ENCODE measurements at regions not wholly inside any gene's neighbourhood (a gene's known extent, or its start where the extent isn't known, plus 50 kb on each side); places are given as distances from the start of the nearest gene placed in this dataset.

DNA sequence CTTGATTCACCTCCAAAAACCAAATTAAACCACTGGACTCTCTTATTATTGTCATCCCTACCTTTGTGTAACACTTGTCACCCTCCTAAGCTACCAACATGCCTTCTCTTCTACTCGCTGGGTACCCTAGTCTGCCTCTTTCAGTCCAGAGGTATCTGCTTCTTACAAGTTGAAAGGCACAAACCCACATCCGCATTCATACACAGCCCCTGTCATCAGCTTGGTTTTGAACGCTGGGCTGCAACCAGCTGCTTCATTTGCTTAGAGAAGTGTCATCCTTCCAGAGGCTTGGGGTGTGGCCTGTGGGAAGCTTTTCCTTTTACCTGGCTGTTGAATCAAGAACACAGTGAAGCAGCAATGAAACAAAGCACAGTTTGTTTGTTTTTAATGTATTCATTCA lies 138.8 kb upstream of the WWC1 start:
- Histone ChIP-seq H3K4me3 (ENCODE audit: low read length) (no peak overlapping the region), H3K27me3 (ENCODE audit: control insufficient read depth, insufficient read depth, low read length, poor library complexity, severe bottlenecking) (no peaks in the 10 kb centered on the region), H3K36me3 (ENCODE audit: control insufficient read depth, insufficient read depth, low read length) (no peaks in the 10 kb centered on the region), H3K9me3 (ENCODE audit: control insufficient read depth, low read length) (no peaks in the 10 kb centered on the region), H3K4me1 (ENCODE audit: control insufficient read depth, insufficient read depth, low read length) (no peaks in the 10 kb centered on the region), H3K9ac (ENCODE audit: extremely low read depth, low read length, poor library complexity, severe bottlenecking) (no peak overlapping the region), H3K27ac (ENCODE audit: low read depth, low read length) (no peak overlapping the region)
- H3K27ac Mint-ChIP-seq = no peak overlapping the region
- TF ChIP-seq, protein P1, sequence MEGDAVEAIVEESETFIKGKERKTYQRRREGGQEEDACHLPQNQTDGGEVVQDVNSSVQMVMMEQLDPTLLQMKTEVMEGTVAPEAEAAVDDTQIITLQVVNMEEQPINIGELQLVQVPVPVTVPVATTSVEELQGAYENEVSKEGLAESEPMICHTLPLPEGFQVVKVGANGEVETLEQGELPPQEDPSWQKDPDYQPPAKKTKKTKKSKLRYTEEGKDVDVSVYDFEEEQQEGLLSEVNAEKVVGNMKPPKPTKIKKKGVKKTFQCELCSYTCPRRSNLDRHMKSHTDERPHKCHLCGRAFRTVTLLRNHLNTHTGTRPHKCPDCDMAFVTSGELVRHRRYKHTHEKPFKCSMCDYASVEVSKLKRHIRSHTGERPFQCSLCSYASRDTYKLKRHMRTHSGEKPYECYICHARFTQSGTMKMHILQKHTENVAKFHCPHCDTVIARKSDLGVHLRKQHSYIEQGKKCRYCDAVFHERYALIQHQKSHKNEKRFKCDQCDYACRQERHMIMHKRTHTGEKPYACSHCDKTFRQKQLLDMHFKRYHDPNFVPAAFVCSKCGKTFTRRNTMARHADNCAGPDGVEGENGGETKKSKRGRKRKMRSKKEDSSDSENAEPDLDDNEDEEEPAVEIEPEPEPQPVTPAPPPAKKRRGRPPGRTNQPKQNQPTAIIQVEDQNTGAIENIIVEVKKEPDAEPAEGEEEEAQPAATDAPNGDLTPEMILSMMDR (conservative IDR thresholded peaks at IDR 0.05) = no peak
- H3K9me3 Mint-ChIP-seq = no peaks in the 10 kb centered on the region
- H3K36me3 Mint-ChIP-seq (ENCODE audit: low read depth) = no peaks in the 10 kb centered on the region
- H3K4me3 Mint-ChIP-seq = no peak overlapping the region
- WGBS, 2 experiments (ENCODE audit: insufficient coverage in 1 of 2, insufficient read length in 1 of 2) = 65 to 90% methylated on average over 2 to 3 of the region's 3 CpGs
- peaks cover 14% of the 10 kb centered on the region for H3K27me3 Mint-ChIP-seq (ENCODE audit: insufficient read depth)
- peak; percentile 35 for DNase-seq
- H3K4me1 Mint-ChIP-seq = peaks cover 7% of the 10 kb centered on the region

DNA sequence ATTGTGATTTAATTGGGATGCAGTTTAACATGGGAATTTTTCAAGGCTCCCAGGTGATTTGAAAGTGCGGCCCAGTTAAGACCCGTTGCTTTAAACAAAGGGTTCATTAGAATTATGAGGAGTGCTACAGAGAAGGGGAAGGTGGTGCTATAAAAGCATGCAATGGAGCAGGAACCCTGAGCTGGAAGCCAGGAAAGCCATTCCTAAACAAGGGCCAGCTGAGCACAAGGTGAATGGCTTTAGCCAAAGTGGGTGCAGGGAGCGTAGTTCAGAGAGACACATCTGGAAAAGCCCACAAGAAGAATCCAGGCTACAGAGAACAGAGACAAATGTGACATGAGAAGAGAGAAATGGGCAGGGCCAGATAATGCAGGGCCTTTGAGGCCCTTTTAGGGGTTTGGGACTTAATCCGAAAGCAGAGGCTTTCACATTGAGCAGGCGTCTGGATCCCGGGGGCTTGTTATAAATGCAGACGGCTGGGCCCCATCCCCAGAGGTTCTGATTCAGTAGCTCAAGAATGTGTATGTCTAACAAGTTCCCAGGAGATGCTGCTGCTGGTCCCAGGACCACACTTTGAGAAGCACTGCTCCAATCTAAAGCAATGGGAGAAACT lies 138.1 kb upstream of the WWC1 start:
- Histone ChIP-seq H3K9ac (ENCODE audit: extremely low read depth, low read length, poor library complexity, severe bottlenecking) (no peak overlapping the region), H3K9me3 (ENCODE audit: control insufficient read depth, low read length) (no peaks in the 10 kb centered on the region), H3K27me3 (ENCODE audit: control insufficient read depth, insufficient read depth, low read length, poor library complexity, severe bottlenecking) (no peaks in the 10 kb centered on the region), H3K4me1 (ENCODE audit: control insufficient read depth, insufficient read depth, low read length) (no peaks in the 10 kb centered on the region), H3K36me3 (ENCODE audit: control insufficient read depth, insufficient read depth, low read length) (no peaks in the 10 kb centered on the region), H3K4me3 (ENCODE audit: low read length) (no peak overlapping the region), H3K27ac (ENCODE audit: low read depth, low read length) (no peak overlapping the region)
- peaks cover 7% of the 10 kb centered on the region for H3K4me1 Mint-ChIP-seq
- no peaks in the 10 kb centered on the region for H3K9me3 Mint-ChIP-seq
- TF ChIP-seq, protein P1 (conservative IDR thresholded peaks at IDR 0.05) = no peak
- no peaks in the 10 kb centered on the region for H3K36me3 Mint-ChIP-seq (ENCODE audit: low read depth)
- 84 to 86% methylated on average over 5 to 7 of the region's 7 CpGs for WGBS, 2 experiments (ENCODE audit: insufficient coverage in 1 of 2, insufficient read length in 1 of 2)
- H3K27me3 Mint-ChIP-seq (ENCODE audit: insufficient read depth) = peaks cover 10% of the 10 kb centered on the region
- no peak overlapping the region for H3K27ac Mint-ChIP-seq
- peak; percentile 61 for DNase-seq
- no peak overlapping the region for H3K4me3 Mint-ChIP-seq

DNA sequence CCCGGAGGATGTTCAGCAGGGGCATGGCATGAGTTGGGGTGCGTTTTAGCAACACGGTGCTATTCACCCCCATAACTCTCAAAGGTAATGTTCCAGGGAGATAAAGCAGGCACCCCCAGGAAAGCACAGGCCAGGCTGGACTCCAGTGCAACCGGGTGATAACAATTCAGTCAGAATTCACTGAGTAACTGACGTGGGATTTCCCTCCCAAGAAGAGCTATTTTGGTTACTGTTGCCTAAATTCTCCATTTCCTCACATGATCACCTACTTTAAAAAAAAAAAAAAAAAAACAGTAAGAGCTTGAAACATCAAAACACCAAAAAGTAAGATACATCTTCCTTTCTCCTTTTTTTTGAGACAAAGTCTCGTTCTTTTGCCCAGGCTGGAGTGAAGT lies 137.6 kb upstream of the WWC1 start:
- H3K27me3 ChIP-seq (ENCODE audit: control insufficient read depth, insufficient read depth, low read length, poor library complexity, severe bottlenecking) = no peaks in the 10 kb centered on the region
- TF ChIP-seq, protein P1 (conservative IDR thresholded peaks at IDR 0.05) = no peak
- H3K4me1 Mint-ChIP-seq = peaks cover 7% of the 10 kb centered on the region
- no peak overlapping the region for H3K27ac ChIP-seq (ENCODE audit: low read depth, low read length)
- no peaks in the 10 kb centered on the region for H3K9me3 ChIP-seq (ENCODE audit: control insufficient read depth, low read length)
- no peak overlapping the region for H3K4me3 Mint-ChIP-seq
- no peaks in the 10 kb centered on the region for H3K9me3 Mint-ChIP-seq
- no peaks in the 10 kb centered on the region for H3K36me3 ChIP-seq (ENCODE audit: control insufficient read depth, insufficient read depth, low read length)
- H3K9ac ChIP-seq (ENCODE audit: extremely low read depth, low read length, poor library complexity, severe bottlenecking) = no peak overlapping the region
- H3K27ac Mint-ChIP-seq = no peak overlapping the region
- no peak overlapping the region for H3K4me3 ChIP-seq (ENCODE audit: low read length)
- no peaks in the 10 kb centered on the region for H3K4me1 ChIP-seq (ENCODE audit: control insufficient read depth, insufficient read depth, low read length)
- peaks cover 9% of the 10 kb centered on the region for H3K27me3 Mint-ChIP-seq (ENCODE audit: insufficient read depth)
- no peaks in the 10 kb centered on the region for H3K36me3 Mint-ChIP-seq (ENCODE audit: low read depth)
- no peak for DNase-seq
- WGBS, 2 experiments (ENCODE audit: insufficient coverage in 1 of 2, insufficient read length in 1 of 2) = 90 to 91% methylated on average over 2 to 6 of the region's 6 CpGs

All from endodermal cell (in vitro differentiated cells).